ENCODE measurements at regions not wholly inside any gene's neighbourhood (a gene's known extent, or its start where the extent isn't known, plus 50 kb on each side); places are given as distances from the start of the nearest gene placed in this dataset.
"Not testable (repeated sequence)": the region's sequence is repeated elsewhere in the genome, so short reads cannot be mapped to it uniquely, and the experiment has no call there.

DNA sequence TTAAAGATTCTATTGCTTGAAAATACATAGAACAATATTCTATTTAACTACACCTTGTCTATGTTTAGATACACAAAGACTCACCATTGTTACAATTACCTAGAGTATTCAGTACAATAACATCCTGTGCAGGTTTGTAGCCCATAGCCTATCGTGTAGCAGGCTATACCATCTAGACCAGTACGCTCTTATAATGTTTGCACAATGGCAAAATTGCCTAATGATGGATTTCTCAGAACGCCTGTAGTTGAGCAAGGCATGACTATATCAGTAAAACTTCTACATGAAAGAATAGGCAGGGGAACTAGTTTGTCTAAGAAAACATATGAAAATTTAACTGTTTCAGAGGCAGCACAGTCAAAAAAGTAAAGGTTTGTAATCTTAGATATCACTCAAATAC, 375.9 kb downstream of the DAD1 start:
- FAIRE-seq (no peak), DNase-seq (ENCODE audit: insufficient read length, low spot score) (no peak)
- TF ChIP-seq, protein P1, sequence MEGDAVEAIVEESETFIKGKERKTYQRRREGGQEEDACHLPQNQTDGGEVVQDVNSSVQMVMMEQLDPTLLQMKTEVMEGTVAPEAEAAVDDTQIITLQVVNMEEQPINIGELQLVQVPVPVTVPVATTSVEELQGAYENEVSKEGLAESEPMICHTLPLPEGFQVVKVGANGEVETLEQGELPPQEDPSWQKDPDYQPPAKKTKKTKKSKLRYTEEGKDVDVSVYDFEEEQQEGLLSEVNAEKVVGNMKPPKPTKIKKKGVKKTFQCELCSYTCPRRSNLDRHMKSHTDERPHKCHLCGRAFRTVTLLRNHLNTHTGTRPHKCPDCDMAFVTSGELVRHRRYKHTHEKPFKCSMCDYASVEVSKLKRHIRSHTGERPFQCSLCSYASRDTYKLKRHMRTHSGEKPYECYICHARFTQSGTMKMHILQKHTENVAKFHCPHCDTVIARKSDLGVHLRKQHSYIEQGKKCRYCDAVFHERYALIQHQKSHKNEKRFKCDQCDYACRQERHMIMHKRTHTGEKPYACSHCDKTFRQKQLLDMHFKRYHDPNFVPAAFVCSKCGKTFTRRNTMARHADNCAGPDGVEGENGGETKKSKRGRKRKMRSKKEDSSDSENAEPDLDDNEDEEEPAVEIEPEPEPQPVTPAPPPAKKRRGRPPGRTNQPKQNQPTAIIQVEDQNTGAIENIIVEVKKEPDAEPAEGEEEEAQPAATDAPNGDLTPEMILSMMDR (IDR thresholded peaks at IDR 0.05; ENCODE audit: insufficient read depth, missing control alignments), result no peak

DNA sequence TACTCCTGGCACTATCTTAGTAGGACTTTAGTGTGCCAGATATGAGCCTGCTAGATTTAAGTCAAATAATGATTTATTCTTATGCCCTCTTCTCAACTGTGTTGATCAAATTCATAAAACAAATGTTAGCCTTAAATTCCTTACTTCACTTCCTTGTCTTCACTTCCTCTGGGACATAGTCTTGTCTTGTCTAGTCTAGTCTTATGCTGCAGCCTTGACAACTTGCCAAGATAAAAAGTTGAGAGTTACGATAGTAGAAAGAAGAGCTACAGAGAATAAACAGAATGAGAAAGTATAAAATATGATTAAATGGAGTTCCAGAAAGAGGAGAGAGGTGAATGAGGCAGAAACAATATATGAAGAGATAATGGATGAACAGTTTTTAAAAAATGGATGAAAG, 378.1 kb downstream of the DAD1 start:
- TF ChIP-seq, protein P1 (IDR thresholded peaks at IDR 0.05; ENCODE audit: insufficient read depth, missing control alignments), result no peak
- no peak for FAIRE-seq

DNA sequence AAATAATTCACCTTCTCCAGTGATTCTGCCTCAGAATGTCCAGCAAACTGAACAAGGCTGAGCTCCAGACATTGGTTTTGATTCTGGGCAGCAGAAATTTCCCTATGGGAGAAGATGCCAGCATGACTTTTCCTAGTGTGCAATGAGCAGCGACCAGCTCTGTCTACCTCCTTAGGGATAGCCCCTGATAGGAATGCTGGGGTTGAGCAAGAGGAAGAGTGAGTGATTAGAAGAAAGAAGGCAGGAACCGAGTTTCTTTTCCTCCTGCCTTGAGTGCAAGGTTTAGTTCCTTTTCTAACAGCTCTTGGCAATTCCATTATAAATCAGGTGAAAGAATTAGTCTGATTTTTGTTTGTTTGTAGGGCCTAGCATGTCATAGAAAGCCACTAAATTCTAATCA, 379.0 kb downstream of the DAD1 start:
- DNase-seq (ENCODE audit: insufficient read length, low spot score) (no peak), FAIRE-seq (no peak)
- TF ChIP-seq, protein P1 (IDR thresholded peaks at IDR 0.05; ENCODE audit: insufficient read depth, missing control alignments), result no peak

More for the DNA sequence above, 378.1 kb downstream of the DAD1 start:
- no peak for DNase-seq (ENCODE audit: insufficient read length, low spot score)

DNA sequence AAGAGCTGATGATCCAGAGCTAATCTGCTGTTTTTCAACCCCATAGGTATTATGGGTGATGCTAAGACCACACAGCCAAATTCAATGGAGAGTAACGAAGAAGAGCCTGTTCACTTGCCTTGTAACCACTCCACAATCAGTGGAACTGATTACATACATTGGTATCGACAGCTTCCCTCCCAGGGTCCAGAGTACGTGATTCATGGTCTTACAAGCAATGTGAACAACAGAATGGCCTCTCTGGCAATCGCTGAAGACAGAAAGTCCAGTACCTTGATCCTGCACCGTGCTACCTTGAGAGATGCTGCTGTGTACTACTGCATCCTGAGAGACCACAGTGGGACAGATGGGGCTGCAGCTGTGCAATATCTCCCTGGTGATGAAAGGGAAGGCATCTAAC, 386.0 kb downstream of the DAD1 start:
- TF ChIP-seq, protein P1 (IDR thresholded peaks at IDR 0.05; ENCODE audit: insufficient read depth, missing control alignments), result no peak
- FAIRE-seq, result no peak

DNA sequence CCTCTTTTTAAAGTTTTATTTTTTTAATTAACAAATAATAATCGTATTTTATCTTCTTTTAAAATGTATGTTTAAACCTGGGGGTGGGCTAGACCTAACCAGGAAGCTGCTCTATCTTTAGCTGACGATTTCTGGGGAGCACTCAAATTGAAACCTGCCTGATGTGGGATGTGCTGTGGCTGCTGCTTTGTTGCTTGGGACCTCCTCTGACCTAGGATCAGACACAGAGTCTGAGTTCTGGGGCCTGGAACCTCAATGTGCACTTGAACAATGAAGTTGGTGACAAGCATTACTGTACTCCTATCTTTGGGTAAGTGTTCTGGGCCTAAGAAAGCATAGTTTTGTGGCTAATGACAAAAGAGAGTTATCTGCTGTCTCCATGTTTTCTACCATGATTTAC, 386.7 kb downstream of the DAD1 start:
- DNase-seq (ENCODE audit: insufficient read length, low spot score), result no peak
- FAIRE-seq, result no peak
- TF ChIP-seq, protein P1 (IDR thresholded peaks at IDR 0.05; ENCODE audit: insufficient read depth, missing control alignments), result no peak

More for the DNA sequence above, 386.0 kb downstream of the DAD1 start:
- no peak for DNase-seq (ENCODE audit: insufficient read length, low spot score)

DNA sequence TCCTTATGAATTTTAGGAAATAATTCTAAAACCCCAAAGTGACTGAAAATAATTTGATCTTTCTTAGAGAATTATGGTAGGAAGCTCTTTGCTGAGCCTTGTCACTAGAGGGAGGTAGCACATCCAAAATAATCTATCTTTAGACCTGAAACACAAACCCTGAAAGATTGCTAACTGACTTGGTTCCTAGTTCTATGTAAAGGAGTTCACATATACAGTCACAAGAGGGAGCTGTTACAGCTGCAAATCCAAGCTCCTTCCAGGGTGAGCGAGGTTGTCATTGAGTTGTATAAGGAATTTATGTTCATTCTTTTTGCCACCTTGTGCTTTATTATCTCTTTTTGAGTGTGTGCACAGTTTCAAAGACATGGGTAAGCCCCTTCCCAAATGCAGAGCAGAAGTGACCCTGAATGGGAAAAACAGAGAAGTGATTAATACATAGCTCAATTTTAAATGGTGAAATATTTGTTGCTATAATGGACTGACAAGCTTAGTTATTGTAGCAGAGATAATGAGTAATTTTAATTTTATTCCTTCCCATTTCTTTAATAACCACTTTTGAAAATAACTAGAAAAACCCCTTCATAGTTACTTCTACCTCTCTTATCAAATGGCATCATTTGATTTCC, 387.9 kb downstream of the DAD1 start:
- no peak for FAIRE-seq
- TF ChIP-seq, protein P1 (IDR thresholded peaks at IDR 0.05; ENCODE audit: insufficient read depth, missing control alignments), result peak; percentile 40

DNA sequence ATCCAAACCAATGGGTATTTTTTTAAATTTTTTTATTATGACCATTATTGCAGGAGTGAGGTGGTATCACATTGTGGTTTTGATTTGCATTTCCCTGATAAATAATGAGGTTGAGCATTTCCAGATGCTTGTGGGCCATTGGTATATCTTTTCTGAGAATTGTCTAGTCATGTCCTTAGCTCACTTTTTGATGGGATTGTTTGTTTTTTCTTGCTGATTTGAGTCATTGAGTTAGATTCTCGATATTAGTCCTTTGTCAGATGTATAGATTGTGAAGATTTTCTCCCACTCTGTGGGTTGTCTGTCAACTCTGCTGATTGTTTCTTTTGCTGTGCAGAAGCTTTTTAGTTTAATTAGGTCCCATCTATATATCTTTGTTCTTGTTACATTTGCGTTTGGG, 388.9 kb downstream of the DAD1 start:
- FAIRE-seq; DNase-seq (ENCODE audit: insufficient read length, low spot score): not testable (repeated sequence)

More for the DNA sequence above, 387.9 kb downstream of the DAD1 start:
- no peak for DNase-seq (ENCODE audit: insufficient read length, low spot score)

DNA sequence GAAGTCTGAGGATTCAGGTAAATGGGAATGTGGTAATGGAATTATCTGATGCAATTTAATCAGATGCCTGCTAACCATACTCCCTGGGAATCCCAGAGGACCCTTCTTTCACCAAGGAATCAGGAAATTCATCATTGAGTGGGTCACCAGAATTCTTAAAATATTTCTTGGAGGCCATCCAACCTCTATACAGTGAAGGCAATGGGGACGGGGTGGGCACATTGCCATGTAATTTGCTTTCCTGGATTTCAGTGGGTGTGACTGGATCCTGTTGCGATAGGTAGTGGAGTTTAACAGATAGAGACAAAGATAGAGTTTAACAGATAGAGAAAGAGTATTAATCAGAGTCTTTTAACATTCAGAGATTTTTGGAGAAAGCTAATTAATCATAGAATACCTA, 394.4 kb downstream of the DAD1 start:
- DNase-seq (ENCODE audit: insufficient read length, low spot score) (no peak), FAIRE-seq (no peak)
- TF ChIP-seq, protein P1 (IDR thresholded peaks at IDR 0.05; ENCODE audit: insufficient read depth, missing control alignments), result no peak

Measured in D721Med (cell line).